ENCODE measurements at regions not wholly inside any gene's neighbourhood (a gene's known extent, or its start where the extent isn't known, plus 50 kb on each side); places are given as distances from the start of the nearest gene placed in this dataset.
A peak's percentile ranks its signal among the peaks of the same experiment; 100 is the strongest.
"Not testable (repeated sequence)": the region's sequence is repeated elsewhere in the genome, so short reads cannot be mapped to it uniquely, and the experiment has no call there.

- no peak overlapping the region for H3K4me3 ChIP-seq
- DNase-seq (no peak), ATAC-seq (no peak)
- no peaks in the 10 kb centered on the region for H3K9me3 ChIP-seq
- H3K27ac ChIP-seq = no peak overlapping the region
- H3K36me3 ChIP-seq = no peaks in the 10 kb centered on the region
- peaks cover under 1% of the 10 kb centered on the region for H3K4me1 ChIP-seq
- intact Hi-C loops (cut with DNase I) = no loop called here
- no peak for TF ChIP-seq CTCF (IDR thresholded peaks at IDR 0.05)
- H3K27me3 ChIP-seq (ENCODE audit: low read depth) = no peaks in the 10 kb centered on the region
Observed at GRCh38 chr10:22810643-22811465, 96.5 kb upstream of the PIP4K2A start.

- intact Hi-C loops (cut with DNase I) = no loop called here
- no peak for TF ChIP-seq CTCF (IDR thresholded peaks at IDR 0.05)
Observed at GRCh38 chr10:22807238-22807637, 92.9 kb upstream of the PIP4K2A start.

GRCh38 chr10:22805304-22805703, 90.9 kb upstream of the PIP4K2A start:
- H3K4me1 ChIP-seq = peaks cover 18% of the 10 kb centered on the region
- H3K27me3 ChIP-seq (ENCODE audit: low read depth) = no peaks in the 10 kb centered on the region
- TF ChIP-seq CTCF (IDR thresholded peaks at IDR 0.05) = no peak
- H3K36me3 ChIP-seq = no peaks in the 10 kb centered on the region
- intact Hi-C loops (cut with DNase I) = no loop called here
- ATAC-seq (peak; percentile 28 to 42), DNase-seq (no peak)
- H3K9me3 ChIP-seq = no peaks in the 10 kb centered on the region
- H3K27ac ChIP-seq = no peak overlapping the region
- H3K4me3 ChIP-seq = no peak overlapping the region

More at GRCh38 chr10:22807238-22807637, 92.9 kb upstream of the PIP4K2A start:
- no peak for DNase-seq
- no peak overlapping the region for H3K4me3 ChIP-seq
- H3K9me3 ChIP-seq = no peaks in the 10 kb centered on the region
- H3K36me3 ChIP-seq = no peaks in the 10 kb centered on the region
- peaks cover 18% of the 10 kb centered on the region for H3K4me1 ChIP-seq
- no peak for ATAC-seq
- no peak overlapping the region for H3K27ac ChIP-seq
- no peaks in the 10 kb centered on the region for H3K27me3 ChIP-seq (ENCODE audit: low read depth)

GRCh38 chr10:22803261-22803885, 89.0 kb upstream of the PIP4K2A start:
- no peak for ATAC-seq
- Histone ChIP-seq H3K4me3 (no peak overlapping the region), H3K27ac (no peak overlapping the region), H3K4me1 (peaks cover 18% of the 10 kb centered on the region), H3K9me3 (no peaks in the 10 kb centered on the region), H3K27me3 (ENCODE audit: low read depth) (no peaks in the 10 kb centered on the region), H3K36me3 (no peaks in the 10 kb centered on the region)
- DNase-seq = no peak
- TF ChIP-seq CTCF (IDR thresholded peaks at IDR 0.05) = no peak
- intact Hi-C loops (cut with DNase I) = no loop called here

- H3K36me3 ChIP-seq = no peaks in the 10 kb centered on the region
- H3K4me3 ChIP-seq = no peak overlapping the region
- TF ChIP-seq CTCF (IDR thresholded peaks at IDR 0.05) = no peak
- ATAC-seq = no peak
- no peak overlapping the region for H3K27ac ChIP-seq
- peaks cover 18% of the 10 kb centered on the region for H3K4me1 ChIP-seq
- DNase-seq = no peak
- no peaks in the 10 kb centered on the region for H3K27me3 ChIP-seq (ENCODE audit: low read depth)
- H3K9me3 ChIP-seq = no peaks in the 10 kb centered on the region
- intact Hi-C loops (cut with DNase I) = no loop called here
Observed at GRCh38 chr10:22801785-22802184, 87.4 kb upstream of the PIP4K2A start.

- ATAC-seq; DNase-seq; H3K4me1 ChIP-seq; H3K27me3 ChIP-seq (ENCODE audit: low read depth); H3K4me3 ChIP-seq; H3K9me3 ChIP-seq; H3K27ac ChIP-seq; H3K36me3 ChIP-seq; intact Hi-C loops (cut with DNase I): not testable (repeated sequence)
Observed at GRCh38 chr10:22797796-22798195, 83.4 kb upstream of the PIP4K2A start.

Data from lower lobe of right lung (tissue), 2 donors.